Ishikawa (cell line): ENCODE measurements at regions not wholly inside any gene's neighbourhood (a gene's known extent, or its start where the extent isn't known, plus 50 kb on each side); places are given as distances from the start of the nearest gene placed in this dataset.

Source experiments
- CEBPB ChIP-seq: IDR thresholded peaks from 2 replicates; pipeline ENCODE4 v1.6.1; 2012
- CREB1 ChIP-seq: IDR thresholded peaks from 2 replicates; pipeline ENCODE4 v1.6.1; 2012; ENCODE audit warnings: low read depth
- EGR1 ChIP-seq: IDR thresholded peaks from 2 replicates; pipeline ENCODE4 v1.6.1; 2012
- EP300 ChIP-seq: IDR thresholded peaks from 2 replicates; pipeline ENCODE4 v1.6.1; 2012; ENCODE audit warnings: borderline replicate concordance
- FOXM1 ChIP-seq: IDR thresholded peaks from 2 replicates; pipeline ENCODE4 v1.6.1; 2012; ENCODE audit warnings: low read depth, borderline replicate concordance
- NFIC ChIP-seq: IDR thresholded peaks from 2 replicates; pipeline ENCODE4 v1.6.1; 2012
- RAD21 ChIP-seq: IDR thresholded peaks from 2 replicates; pipeline ENCODE4 v1.6.1; 2012; ENCODE audit warnings: low read depth
- TCF12 ChIP-seq: IDR thresholded peaks from 2 replicates; pipeline ENCODE4 v1.6.1; 2012; ENCODE audit warnings: low read depth
- TEAD4 ChIP-seq: IDR thresholded peaks from 2 replicates; pipeline ENCODE4 v1.6.1; 2012
- YY1 ChIP-seq: IDR thresholded peaks from 2 replicates; pipeline ENCODE4 v1.6.1; 2012; ENCODE audit warnings: low read depth
- ZBTB7A ChIP-seq: IDR thresholded peaks from 2 replicates; pipeline ENCODE4 v1.6.1; 2012; ENCODE audit warnings: low read depth
- TF ChIP-seq, protein P1 (sequence below): IDR thresholded peaks from 2 replicates; pipeline ENCODE4 v1.6.1; 2012
- TF ChIP-seq, protein P2 (sequence below): IDR thresholded peaks from 2 replicates; pipeline ENCODE4 v1.6.1; 2012
- TF ChIP-seq, protein P3 (sequence below): IDR thresholded peaks from 2 replicates; pipeline ENCODE4 v1.6.1; 2012; ENCODE audit warnings: low read depth, mild to moderate bottlenecking

DNA sequence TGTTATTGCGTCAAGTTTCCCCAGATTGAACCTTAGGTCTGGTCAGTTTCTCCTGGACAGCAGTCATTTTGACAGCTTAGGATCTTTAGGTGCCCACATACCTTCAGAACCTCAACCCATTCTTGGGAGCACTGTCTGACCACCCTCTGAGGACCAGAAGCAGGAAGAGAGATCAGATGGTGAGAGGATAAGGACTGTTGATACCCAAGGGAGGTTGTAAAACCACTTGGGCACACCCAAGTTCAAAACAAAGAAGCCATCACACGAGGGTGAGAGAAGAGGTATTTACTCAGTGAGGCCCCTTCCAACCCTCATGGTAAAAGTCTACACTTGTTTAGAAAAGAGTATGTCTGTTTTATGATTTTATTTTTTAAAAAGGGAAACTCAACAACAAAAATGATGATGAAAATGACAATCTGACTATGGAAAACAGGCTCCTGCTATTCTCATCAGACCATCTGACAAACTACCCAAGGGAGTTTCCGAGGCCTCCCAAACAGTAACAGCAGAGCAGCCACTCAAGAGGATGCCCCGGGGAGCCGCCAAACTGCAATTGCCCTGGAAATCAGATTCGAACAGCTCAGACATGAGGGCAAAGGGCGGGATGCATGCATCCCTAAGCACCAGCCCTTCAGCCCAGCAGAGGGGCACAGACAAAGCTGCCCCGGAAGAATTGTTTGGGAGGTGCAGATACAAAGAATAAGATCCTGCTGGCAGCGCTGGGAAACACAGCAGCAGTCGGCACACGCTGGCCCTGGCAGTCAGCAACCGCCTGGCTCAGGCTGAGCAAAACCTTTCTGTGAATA, 162.6 kb upstream of the PLEKHG7 start:
- TF ChIP-seq EP300 = no peak
- TF ChIP-seq RAD21 = no peak
- no peak for TF ChIP-seq NFIC
- TF ChIP-seq, protein P1, sequence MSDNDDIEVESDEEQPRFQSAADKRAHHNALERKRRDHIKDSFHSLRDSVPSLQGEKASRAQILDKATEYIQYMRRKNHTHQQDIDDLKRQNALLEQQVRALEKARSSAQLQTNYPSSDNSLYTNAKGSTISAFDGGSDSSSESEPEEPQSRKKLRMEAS = no peak
- no peak for TF ChIP-seq ZBTB7A
- no peak for TF ChIP-seq EGR1
- TF ChIP-seq, protein P2, sequence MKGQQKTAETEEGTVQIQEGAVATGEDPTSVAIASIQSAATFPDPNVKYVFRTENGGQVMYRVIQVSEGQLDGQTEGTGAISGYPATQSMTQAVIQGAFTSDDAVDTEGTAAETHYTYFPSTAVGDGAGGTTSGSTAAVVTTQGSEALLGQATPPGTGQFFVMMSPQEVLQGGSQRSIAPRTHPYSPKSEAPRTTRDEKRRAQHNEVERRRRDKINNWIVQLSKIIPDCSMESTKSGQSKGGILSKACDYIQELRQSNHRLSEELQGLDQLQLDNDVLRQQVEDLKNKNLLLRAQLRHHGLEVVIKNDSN = no peak
- no peak for TF ChIP-seq CEBPB
- no peak for TF ChIP-seq YY1
- no peak for TF ChIP-seq TEAD4
- TF ChIP-seq, protein P3, sequence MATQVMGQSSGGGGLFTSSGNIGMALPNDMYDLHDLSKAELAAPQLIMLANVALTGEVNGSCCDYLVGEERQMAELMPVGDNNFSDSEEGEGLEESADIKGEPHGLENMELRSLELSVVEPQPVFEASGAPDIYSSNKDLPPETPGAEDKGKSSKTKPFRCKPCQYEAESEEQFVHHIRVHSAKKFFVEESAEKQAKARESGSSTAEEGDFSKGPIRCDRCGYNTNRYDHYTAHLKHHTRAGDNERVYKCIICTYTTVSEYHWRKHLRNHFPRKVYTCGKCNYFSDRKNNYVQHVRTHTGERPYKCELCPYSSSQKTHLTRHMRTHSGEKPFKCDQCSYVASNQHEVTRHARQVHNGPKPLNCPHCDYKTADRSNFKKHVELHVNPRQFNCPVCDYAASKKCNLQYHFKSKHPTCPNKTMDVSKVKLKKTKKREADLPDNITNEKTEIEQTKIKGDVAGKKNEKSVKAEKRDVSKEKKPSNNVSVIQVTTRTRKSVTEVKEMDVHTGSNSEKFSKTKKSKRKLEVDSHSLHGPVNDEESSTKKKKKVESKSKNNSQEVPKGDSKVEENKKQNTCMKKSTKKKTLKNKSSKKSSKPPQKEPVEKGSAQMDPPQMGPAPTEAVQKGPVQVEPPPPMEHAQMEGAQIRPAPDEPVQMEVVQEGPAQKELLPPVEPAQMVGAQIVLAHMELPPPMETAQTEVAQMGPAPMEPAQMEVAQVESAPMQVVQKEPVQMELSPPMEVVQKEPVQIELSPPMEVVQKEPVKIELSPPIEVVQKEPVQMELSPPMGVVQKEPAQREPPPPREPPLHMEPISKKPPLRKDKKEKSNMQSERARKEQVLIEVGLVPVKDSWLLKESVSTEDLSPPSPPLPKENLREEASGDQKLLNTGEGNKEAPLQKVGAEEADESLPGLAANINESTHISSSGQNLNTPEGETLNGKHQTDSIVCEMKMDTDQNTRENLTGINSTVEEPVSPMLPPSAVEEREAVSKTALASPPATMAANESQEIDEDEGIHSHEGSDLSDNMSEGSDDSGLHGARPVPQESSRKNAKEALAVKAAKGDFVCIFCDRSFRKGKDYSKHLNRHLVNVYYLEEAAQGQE = no peak
- no peak for TF ChIP-seq TCF12
- no peak for TF ChIP-seq CREB1
- no peak for TF ChIP-seq FOXM1
